ENCODE measurements at regions not wholly inside any gene's neighbourhood (a gene's known extent, or its start where the extent isn't known, plus 50 kb on each side); places are given as distances from the start of the nearest gene placed in this dataset.

GRCh38 chr3:124283652-124284023, 291.7 kb upstream of the ROPN1 start:
- FAIRE-seq (no peak), DNase-seq (ENCODE audit: low spot score) (no peak), ATAC-seq (no peak)
- Histone ChIP-seq H3K36me3 (replicated peaks in 1 of 2; ENCODE audit: control insufficient read depth in 1 of 2, insufficient read depth in 2 of 2, low read length in 2 of 2) (no peaks in the 10 kb centered on the region), H3K79me2 (ENCODE audit: insufficient read depth, low read length) (no peaks in the 10 kb centered on the region), H3K9ac (ENCODE audit: insufficient read depth, low read depth, low read length) (no peak overlapping the region), H3K4me2 (ENCODE audit: low read depth, low read length) (no peak overlapping the region), H2AFZ (ENCODE audit: low read length) (no peak overlapping the region), H3K27me3 (ENCODE audit: control insufficient read depth in 1 of 2, insufficient read depth in 2 of 2, low read length in 2 of 2) (no peaks in the 10 kb centered on the region; a peak in 1 of 5 replicates), H3K27ac (ENCODE audit: extremely low read length, insufficient read depth, low read length) (no peak overlapping the region), H3K4me3 (replicated peaks in 1 of 3; ENCODE audit: insufficient read depth in 1 of 3, low read depth in 2 of 3, low read length in 3 of 3) (no peak overlapping the region), H3K9me3 (ENCODE audit: low read length) (no peaks in the 10 kb centered on the region), H4K20me1 (ENCODE audit: insufficient read depth, low read length) (no peaks in the 10 kb centered on the region), H3K4me1 (ENCODE audit: insufficient read depth, low read length) (no peaks in the 10 kb centered on the region)
- intact Hi-C loops (cut with micrococcal nuclease; ENCODE audit: unreplicated experiment) = loop anchor here (5.0 kb wide), 1 partner anchor 266 kb away; no protein-coding TSS in a partner anchor
- CTCF ChIA-PET (ENCODE audit: low intra/inter-chr PET ratio, low total read pairs) = no interaction called here
- TF ChIP-seq ZBTB10 (CRISPR knock-in tag; IDR thresholded peaks at IDR 0.05; ENCODE audit: borderline replicate concordance) (no peak), NFYC (CRISPR knock-in tag; IDR thresholded peaks at IDR 0.05) (no peak), PHB2 (IDR thresholded peaks at IDR 0.05; ENCODE audit: partially characterized antibody) (no peak), ZBTB4 (CRISPR knock-in tag; IDR thresholded peaks at IDR 0.05; ENCODE audit: borderline replicate concordance) (no peak), ZNF20 (CRISPR knock-in tag; IDR thresholded peaks at IDR 0.05) (no peak), ZNF224 (CRISPR knock-in tag; IDR thresholded peaks at IDR 0.05) (no peak), SALL2 (CRISPR knock-in tag; IDR thresholded peaks at IDR 0.05) (no peak), ZNF816 (CRISPR knock-in tag; IDR thresholded peaks at IDR 0.05; ENCODE audit: borderline replicate concordance) (no peak), MTF1 (CRISPR knock-in tag; IDR thresholded peaks at IDR 0.05) (no peak), ZNF546 (CRISPR knock-in tag; conservative IDR thresholded peaks at IDR 0.05) (no peak), ZNF354B (CRISPR knock-in tag; IDR thresholded peaks at IDR 0.05) (no peak), KDM5A (IDR thresholded peaks at IDR 0.05; ENCODE audit: borderline replicate concordance, low read length) (no peak)
- WGBS (ENCODE audit: low lambda C conversion rate) = 0% methylated on average over 2 of the region's 2 CpGs
- in situ Hi-C loops (cut with HindIII; ENCODE audit: extremely low pct_ligation_motif_present, low pct_unique_long_range_greater_than_20kb) = no loop called here
- no TSS peak for BruUV-seq (replicated peaks)
- POLR2A ChIA-PET = no interaction called here

All from HepG2 (cell line).